ENCODE measurements at regions not wholly inside any gene's neighbourhood (a gene's known extent, or its start where the extent isn't known, plus 50 kb on each side); places are given as distances from the start of the nearest gene placed in this dataset.

DNA sequence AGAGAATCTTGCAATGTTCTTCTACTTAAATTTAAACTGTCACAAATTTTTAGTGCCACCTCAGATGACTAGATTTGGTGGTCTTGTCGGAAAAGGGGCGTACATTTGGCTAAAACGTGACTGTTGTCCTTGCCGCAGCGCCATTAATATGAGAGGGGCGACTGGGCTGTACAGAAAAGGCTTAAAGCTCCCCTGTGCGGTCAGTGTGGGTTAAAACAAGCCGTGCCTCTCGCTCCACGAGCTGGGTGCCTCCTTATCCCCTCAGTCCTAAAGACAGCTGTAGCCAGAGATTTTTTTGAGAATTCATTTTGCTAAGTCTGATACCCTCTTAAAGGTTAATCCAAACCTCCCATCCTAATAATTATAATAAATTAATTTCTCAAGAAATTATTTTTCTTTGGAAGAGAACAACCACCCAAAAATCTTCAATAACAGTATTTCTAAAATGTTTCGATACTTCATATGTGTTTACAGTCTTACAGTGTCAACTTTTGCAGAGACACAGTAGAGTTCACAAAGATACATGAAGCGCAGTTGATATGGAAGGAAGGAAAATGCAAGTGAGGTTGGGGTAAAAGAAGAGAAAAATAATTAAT is 68.6 kb downstream of the C7orf25 start:
- H3K27me3 ChIP-seq (replicated peaks in 1 of 4; ENCODE audit: control insufficient read depth in 3 of 4, extremely low read depth in 1 of 4, insufficient read depth in 3 of 4, low read length in 3 of 4): no peaks in the 10 kb centered on the region
- no peak overlapping the region for H3K23ac ChIP-seq (ENCODE audit: insufficient read length)
- H3K36me3 ChIP-seq (ENCODE audit: control insufficient read depth in 2 of 4, insufficient read depth in 4 of 4, low read length in 3 of 4): no peaks in the 10 kb centered on the region
- H2BK15ac ChIP-seq (ENCODE audit: low read length): no peak overlapping the region
- FAIRE-seq (no peak), DNase-seq (ENCODE audit: low read depth in 1 of 2, low spot score in 2 of 2) (no peak)
- H3K79me2 ChIP-seq (ENCODE audit: control insufficient read depth in 1 of 2, insufficient read depth in 2 of 2, low read length in 2 of 2): no peaks in the 10 kb centered on the region
- H3K4me2 ChIP-seq (ENCODE audit: insufficient read depth in 1 of 2, low read depth in 2 of 2, low read length in 2 of 2): 0 out of 4 replicates have a peak overlapping the region, but pooled peaks of 1 of the 2 experiments have one; percentile 8
- no peak overlapping the region for H4K91ac ChIP-seq (replicated peaks; ENCODE audit: insufficient read length, low read length)
- H3K9me3 ChIP-seq (ENCODE audit: insufficient read depth in 2 of 2, low read depth in 1 of 2, low read length in 1 of 2): no peaks in the 10 kb centered on the region
- no peak overlapping the region for H4K5ac ChIP-seq (ENCODE audit: insufficient read length, low read depth, low read length)
- no peaks in the 10 kb centered on the region for H3K79me1 ChIP-seq (ENCODE audit: low read depth, low read length)
- H3K27ac ChIP-seq (ENCODE audit: low read depth, low read length): no peak overlapping the region
- H3K23me2 ChIP-seq (ENCODE audit: low read depth, low read length): no peaks in the 10 kb centered on the region
- TF ChIP-seq YY1 (IDR thresholded peaks at IDR 0.05; ENCODE audit: low read depth, low read length): peak; percentile 75
- peak; percentile 62 to 74 (median 65) for TF ChIP-seq CTCF (IDR thresholded peaks at IDR 0.05; ENCODE audit: control extremely low read depth in 1 of 3, insufficient read depth in 1 of 3, low read depth in 1 of 3, low read length in 3 of 3)
- TF ChIP-seq KDM5A (IDR thresholded peaks at IDR 0.05; ENCODE audit: low read length): no peak
- TF ChIP-seq RAD21 (IDR thresholded peaks at IDR 0.05 in 1 of 2, conservative IDR thresholded peaks at IDR 0.05 in 1 of 2; ENCODE audit: low read depth in 2 of 2, low read length in 2 of 2): peak; percentile 82 to 87
- no peak overlapping the region for H3K56ac ChIP-seq (replicated peaks; ENCODE audit: insufficient read length, low read depth, low read length)
- H2BK20ac ChIP-seq (ENCODE audit: low read length): no peak overlapping the region
- H2BK120ac ChIP-seq (replicated peaks; ENCODE audit: low read depth, low read length): no peak overlapping the region
- H3K9ac ChIP-seq (replicated peaks in 1 of 4; ENCODE audit: extremely low read depth in 1 of 4, low read depth in 3 of 4, low read length in 3 of 4): no peak overlapping the region
- no peak overlapping the region for H3K14ac ChIP-seq (ENCODE audit: insufficient read length)
- no peaks in the 10 kb centered on the region for H4K20me1 ChIP-seq (replicated peaks in 1 of 2; ENCODE audit: control insufficient read depth in 1 of 2, insufficient read depth in 2 of 2, low read length in 2 of 2)
- ChIA-PET CTCF (ENCODE audit: partially characterized antibody) (interaction anchor here (0.8 to 2.3 kb wide), 20 partner anchors 8 to 902 kb away, joined by 3 to 12 read pairs (median 4); no protein-coding TSS in a partner anchor), POLR2A (ENCODE audit: partially characterized antibody) (no interaction called here)
- H3K4me1 ChIP-seq (replicated peaks in 1 of 4; ENCODE audit: control insufficient read depth in 3 of 4, insufficient read depth in 4 of 4, low read length in 3 of 4): no peaks in the 10 kb centered on the region
- no peak overlapping the region for H2AK5ac ChIP-seq (ENCODE audit: low read depth, low read length)
- H4K8ac ChIP-seq (ENCODE audit: extremely low read depth, insufficient read depth, low read length): no peak overlapping the region
- no peak overlapping the region for H2BK12ac ChIP-seq (ENCODE audit: low read depth, low read length)
- no peak overlapping the region for H3K4me3 ChIP-seq (ENCODE audit: extremely low read depth in 1 of 4, insufficient read depth in 2 of 4, low read depth in 3 of 4, low read length in 4 of 4)
- peak overlapping the region; percentile 97; the same call in 1 of the 2 replicates for H2AFZ ChIP-seq (ENCODE audit: low read length)
- no peak overlapping the region for H3K18ac ChIP-seq (ENCODE audit: extremely low read depth, low read length)
- no peak overlapping the region for H2BK5ac ChIP-seq (ENCODE audit: low read depth, low read length)
- no peak overlapping the region for H3K4ac ChIP-seq (replicated peaks; ENCODE audit: insufficient read length, low read depth, low read length)
- WGBS, 2 experiments (ENCODE audit: extremely low coverage in 1 of 2, insufficient coverage in 1 of 2, insufficient read length in 1 of 2, insufficient replicate concordance in 2 of 2, low coverage in 1 of 2, low lambda C conversion rate in 2 of 2, missing lambda C conversion rate in 1 of 2): 55% methylated on average over 12 of the region's 12 CpGs; no CpG with 5 or more reads in 1 of the 2 experiments

Measured in H1 (cell line).